Lung microvascular endothelial cell (primary cell): ENCODE measurements at regions not wholly inside any gene's neighbourhood (a gene's known extent, or its start where the extent isn't known, plus 50 kb on each side); places are given as distances from the start of the nearest gene placed in this dataset.
A peak's percentile ranks its signal among the peaks of the same experiment; 100 is the strongest.

Experiments used
- DNase-seq, 2 donors: peaks; one replicate each; pipeline versions ENCODE4 v3.0.0 to v3.0.0-alpha.2; 2010; ENCODE audit warnings: low read depth in 2 of 2

GRCh38 chr3:194265996-194266964 is 84.8 kb downstream of the CPN2 start:
- peak in 1 of 2 donors; percentile 30 for DNase-seq

DNA sequence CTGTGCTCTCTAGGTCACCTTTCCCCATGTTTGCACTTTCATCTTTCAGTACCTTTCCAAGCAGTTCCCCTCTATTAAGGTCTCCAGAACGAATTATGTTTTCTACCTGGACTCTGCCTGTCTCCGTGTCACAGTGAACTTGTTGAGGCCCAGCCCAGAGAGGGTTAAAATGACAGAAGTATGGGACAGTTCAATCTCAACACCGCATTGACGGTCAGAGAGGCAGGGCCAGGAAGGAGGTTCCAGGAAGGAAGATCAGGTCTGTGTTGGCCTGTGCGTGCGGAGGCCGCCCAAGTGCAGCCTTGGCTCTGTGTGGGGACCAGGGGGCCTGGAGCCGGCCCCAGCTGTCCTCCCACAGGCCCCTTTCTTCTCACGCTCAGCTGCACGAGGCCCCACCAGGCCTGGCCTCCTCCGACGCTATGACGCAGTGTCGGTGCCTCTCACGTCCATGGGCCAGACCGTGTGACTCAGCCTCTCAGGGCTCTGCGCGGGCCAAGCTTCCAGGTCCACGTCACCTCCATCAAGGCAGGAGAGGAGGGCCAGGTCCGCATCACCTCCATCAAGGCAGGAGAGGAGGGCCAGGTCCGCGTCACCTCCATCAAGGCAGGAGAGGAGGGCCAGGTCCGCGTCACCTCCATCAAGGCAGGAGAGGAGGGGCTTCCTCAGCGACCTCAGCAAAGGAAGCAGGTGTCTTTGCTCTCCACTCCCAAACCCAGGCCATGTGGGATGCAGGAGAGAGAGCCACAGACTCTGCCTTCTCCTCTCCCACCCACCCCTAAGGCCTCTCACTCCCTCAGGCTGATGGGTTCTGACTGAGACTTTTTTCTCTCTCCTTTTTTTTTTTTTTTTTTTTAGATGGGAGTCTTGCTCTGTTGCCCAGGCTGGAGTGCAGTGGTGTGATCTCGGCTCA is 83.1 kb downstream of the CPN2 start:
- peak; percentile 86 to 97 for DNase-seq

GRCh38 chr3:194268654-194269512 is 82.2 kb downstream of the CPN2 start:
- DNase-seq, result no peak

DNA sequence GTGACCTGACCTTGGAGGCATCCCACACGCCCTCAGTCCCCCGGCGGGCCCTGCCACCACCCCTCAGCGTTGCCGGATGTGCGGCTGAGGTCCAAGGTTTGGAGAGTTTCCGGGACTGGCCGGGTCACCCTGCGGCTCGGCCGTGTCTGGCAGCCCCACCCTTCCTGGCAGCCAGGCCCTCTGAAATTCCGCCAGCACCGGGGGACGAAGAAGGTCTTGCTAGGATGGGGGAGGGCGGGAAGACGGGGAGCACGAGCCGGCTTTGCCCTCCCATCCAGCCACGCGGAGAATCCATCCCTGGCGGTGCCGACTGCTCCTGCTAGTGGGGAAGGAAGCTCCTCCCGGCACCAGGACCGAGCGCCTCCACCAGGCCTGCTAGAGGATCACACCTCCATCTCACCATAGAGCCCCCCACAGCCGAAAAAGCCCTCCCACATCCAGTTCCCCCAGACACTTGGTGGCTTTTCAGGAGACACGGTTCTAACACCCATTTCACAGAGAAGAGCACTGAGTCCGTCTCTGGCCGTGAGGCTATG is 81.5 kb downstream of the CPN2 start:
- peak; percentile 81 to 98 for DNase-seq

- peak; percentile 85 to 96 for DNase-seq
Observed at GRCh38 chr3:194270627-194271459, 80.3 kb downstream of the CPN2 start.

DNA sequence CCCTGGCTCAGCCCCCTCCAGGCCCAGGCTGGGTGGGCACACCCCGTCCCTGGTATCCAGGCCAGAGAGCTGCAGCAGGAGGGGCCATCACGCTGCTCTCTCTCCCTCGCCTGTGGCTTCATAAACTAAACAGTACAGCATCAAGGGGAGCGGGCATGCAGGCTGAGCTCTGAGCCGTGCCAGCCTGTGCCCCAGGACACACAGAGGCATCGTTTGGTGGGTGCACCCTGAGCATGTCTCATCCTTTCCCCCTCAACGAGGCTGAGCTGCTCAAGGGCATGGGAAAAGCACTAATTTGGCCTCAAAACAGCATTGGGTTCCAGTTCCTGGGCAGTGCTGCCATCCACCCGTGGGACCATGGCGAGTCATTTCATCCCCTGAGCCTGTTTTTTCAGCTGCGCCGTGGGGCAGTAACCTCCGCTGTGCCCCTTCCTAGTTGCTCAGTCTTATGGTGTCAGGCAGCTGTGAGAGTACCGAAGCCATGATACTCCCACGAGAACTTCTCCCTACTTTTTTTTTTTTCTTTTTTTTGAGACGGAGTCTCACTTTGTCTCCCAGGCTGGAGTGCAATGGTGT is 79.6 kb downstream of the CPN2 start:
- peak; percentile 59 to 73 for DNase-seq

DNA sequence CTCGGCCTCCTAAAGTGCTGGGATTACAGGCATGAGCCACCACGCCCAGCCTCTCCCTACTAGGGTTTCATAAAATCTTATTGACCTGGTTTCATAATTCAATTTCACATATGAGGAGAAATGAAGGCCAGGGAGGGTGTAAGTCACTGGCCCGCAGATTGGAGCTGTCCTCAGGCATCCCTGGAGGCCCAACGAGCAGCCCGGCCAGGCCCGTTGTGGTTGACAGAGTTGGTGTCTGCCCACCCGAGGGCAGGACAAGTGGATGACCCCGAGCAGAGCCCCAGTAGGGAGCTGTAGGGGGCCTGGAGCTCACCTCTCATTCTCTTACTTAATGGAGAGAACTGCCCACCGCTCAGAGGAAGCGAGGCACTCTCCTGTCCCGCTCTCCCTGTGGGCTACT is 78.9 kb downstream of the CPN2 start:
- no peak for DNase-seq

GRCh38 chr3:194272861-194273742 is 78.0 kb downstream of the CPN2 start:
- peak in 1 of 2 donors; percentile 40 for DNase-seq

DNA sequence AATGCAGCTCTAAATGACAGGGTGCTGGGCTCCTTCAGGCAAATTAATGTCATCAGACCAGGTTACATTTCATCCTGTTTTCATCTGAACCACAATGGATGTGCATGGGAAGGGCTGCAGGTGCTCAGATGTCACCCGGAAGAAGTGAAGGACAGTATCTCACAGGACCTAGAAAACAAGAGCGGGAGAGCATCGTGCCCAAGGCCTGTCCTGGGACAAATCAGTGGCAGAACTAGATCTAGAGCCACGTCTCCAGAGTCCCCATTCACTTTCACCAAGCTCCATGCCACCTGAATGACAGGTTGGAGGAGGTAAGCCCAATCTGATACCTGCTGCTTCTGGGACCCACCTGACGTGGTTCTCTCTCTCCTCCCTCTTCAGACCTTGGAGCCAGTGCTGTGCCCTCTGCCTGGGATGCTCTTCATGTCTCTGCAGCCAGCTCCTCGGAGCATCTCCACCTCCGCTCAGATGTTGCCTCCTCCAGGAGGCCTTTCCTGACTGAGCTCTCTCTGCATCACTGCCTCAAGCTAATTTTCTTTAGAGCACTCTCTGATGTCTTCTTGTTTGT is 77.3 kb downstream of the CPN2 start:
- no peak for DNase-seq

GRCh38 chr3:194274424-194275085 is 76.6 kb downstream of the CPN2 start:
- peak in 1 of 2 donors; percentile 62 for DNase-seq

DNA sequence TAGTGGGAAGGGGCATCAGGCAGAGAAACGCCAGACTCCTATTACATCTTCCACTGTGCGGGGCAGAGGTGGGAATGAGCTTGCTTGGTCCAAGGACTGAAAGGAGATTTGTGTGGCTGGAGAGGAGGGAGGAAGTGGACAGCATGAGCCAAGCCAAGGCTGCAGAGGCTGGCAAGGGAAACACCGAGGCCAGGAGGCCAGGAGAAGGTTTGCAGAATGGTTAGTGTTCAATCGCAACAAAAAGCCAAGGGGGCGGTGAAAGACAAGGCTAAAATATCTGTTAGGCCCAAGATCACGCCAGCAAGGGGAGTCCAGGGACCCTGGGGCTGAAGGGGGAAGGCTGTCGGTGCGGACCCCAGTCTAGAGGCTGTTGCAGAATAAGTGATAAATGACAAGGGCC is 75.8 kb downstream of the CPN2 start:
- DNase-seq, result no peak

DNA sequence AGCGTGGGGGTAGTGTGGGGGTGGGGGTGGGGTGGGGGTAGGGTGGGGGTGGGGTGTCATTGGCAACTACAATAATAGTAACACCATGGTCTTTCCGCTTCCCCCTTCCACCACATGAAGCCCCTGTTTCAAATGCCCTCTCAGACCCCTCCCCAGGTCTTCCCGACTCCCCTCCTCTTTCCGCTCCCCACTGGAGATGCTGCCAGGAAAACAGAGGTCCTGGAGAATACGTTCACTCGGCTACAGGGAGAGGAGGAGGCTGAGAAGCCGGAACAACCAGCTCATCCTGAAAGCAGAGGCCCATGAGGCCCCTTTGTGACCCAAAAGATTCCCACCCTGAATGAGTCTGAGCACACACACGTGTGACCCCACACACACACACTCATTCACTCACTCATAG is 75.4 kb downstream of the CPN2 start:
- no peak for DNase-seq

DNA sequence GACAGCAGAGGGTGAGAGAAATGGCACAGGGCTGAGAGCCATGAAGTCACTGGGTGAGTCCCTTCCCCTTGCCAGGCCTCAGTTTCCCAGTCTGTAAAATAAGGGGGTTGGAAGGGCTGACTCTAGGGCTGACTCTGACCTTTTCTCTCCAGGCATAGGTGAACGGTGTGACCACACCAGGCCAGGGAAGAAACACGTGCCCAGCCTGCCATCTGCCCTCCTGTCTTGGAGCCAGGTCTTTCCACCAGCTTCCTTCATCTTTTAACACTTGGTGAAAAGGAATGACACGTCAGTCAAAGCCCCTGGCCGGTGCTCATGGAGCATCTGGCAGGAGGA is 74.4 kb downstream of the CPN2 start:
- DNase-seq, result no peak

- peak; percentile 30 to 89 for DNase-seq
Observed at GRCh38 chr3:194277104-194277785, 73.9 kb downstream of the CPN2 start.

DNA sequence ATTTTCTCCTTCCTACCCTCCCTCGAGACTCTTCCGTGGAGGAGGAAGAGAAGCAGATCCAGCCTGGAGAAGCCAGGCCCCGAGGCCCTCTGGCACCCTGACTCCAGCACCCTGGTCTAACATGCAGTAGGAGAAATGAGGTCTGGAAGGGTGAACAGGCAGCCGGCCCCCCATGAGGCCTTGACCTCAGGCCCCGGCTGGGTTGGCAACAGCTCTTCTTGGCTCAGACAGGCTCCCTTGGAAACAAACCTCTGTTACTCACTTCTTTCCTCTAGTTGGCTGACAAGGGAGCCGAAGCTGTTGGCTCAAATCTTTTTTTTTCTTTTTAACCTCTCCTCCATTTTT is 73.4 kb downstream of the CPN2 start:
- peak in 1 of 2 donors; percentile 61 for DNase-seq

DNA sequence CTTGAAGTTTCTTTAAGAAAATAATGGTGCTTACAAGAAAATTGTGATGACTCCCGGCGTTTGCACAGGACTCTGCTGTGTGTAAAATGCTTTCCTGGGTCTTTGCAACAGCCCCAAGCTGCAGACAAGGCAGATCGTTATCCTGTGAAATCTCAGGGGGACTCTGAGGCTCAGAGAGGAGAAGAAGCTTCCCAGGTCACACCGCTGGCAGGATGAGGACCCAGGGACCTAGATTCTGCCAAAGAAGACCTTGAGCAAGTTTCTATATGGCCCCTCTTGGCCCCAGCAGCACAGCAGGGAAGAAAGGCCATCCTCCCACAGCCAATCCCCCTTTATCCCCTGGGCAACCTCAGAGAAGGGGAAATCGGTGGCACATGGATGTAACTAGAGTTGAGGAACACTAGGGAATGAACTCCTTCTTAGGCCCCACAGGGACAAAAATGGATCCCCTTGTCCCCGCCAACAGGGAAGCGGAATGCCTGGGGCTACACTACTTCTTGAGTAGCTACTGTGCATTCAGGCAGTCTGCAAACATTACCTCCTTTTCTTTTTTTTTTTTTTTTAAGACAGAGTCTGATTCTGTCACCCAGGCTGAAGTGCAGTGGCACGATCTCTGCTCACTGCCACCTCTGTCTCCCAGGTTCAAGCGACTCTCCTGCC is 72.8 kb downstream of the CPN2 start:
- DNase-seq, result no peak

GRCh38 chr3:194279101-194279500 is 72.0 kb downstream of the CPN2 start:
- no peak for DNase-seq
